Naive B cell (primary cell): ENCODE measurements at regions not wholly inside any gene's neighbourhood (a gene's known extent, or its start where the extent isn't known, plus 50 kb on each side); places are given as distances from the start of the nearest gene placed in this dataset.
"Not testable (repeated sequence)": the region's sequence is repeated elsewhere in the genome, so short reads cannot be mapped to it uniquely, and the experiment has no call there.

Experiments used
- ATAC-seq, 2 donors: fragments of 150-1000 bp; cut with Tn5 transposase; 2 replicates each; pipeline ENCODE4 v1.10.0; 2021; ENCODE audit warnings: low read depth in 2 of 2, mild to moderate bottlenecking in 2 of 2, moderate library complexity in 2 of 2
- DNase-seq: peaks from one replicate; pipeline ENCODE4 v3.0.0; 2022
- H3K27ac Mint-ChIP-seq, 6 donors: one replicate each; pipeline ENCODE4 v1.8.0; 2020 to 2022; ENCODE audit warnings: mild to moderate bottlenecking in 6 of 6, mixed read lengths in 6 of 6, moderate library complexity in 5 of 6, inconsistent platforms in 2 of 6
- H3K27me3 Mint-ChIP-seq, 3 donors: one replicate each; pipeline ENCODE4 v1.8.0; 2021 to 2022; ENCODE audit warnings: mixed read lengths in 3 of 3, mild to moderate bottlenecking in 1 of 3
- H3K36me3 Mint-ChIP-seq, 2 donors: one replicate each; pipeline ENCODE4 v1.8.0; 2020 to 2022; ENCODE audit warnings: mixed read lengths in 2 of 2, inconsistent platforms in 1 of 2, mild to moderate bottlenecking in 1 of 2
- H3K4me1 Mint-ChIP-seq, 3 donors: one replicate each; pipeline ENCODE4 v1.8.0; 2020 to 2022; ENCODE audit warnings: mixed read lengths in 3 of 3, inconsistent platforms in 1 of 3, mild to moderate bottlenecking in 1 of 3, moderate library complexity in 1 of 3
- H3K4me3 Mint-ChIP-seq, 8 donors: one replicate each; pipeline ENCODE4 v1.8.0; 2020 to 2022; ENCODE audit warnings: mild to moderate bottlenecking in 8 of 8, mixed read lengths in 8 of 8, moderate library complexity in 8 of 8, inconsistent platforms in 2 of 8
- H3K9me3 Mint-ChIP-seq, 7 donors: one replicate each; pipeline ENCODE4 v1.8.0; 2020 to 2022; ENCODE audit warnings: mixed read lengths in 7 of 7, mild to moderate bottlenecking in 5 of 7, inconsistent platforms in 2 of 7, moderate library complexity in 1 of 7

DNA sequence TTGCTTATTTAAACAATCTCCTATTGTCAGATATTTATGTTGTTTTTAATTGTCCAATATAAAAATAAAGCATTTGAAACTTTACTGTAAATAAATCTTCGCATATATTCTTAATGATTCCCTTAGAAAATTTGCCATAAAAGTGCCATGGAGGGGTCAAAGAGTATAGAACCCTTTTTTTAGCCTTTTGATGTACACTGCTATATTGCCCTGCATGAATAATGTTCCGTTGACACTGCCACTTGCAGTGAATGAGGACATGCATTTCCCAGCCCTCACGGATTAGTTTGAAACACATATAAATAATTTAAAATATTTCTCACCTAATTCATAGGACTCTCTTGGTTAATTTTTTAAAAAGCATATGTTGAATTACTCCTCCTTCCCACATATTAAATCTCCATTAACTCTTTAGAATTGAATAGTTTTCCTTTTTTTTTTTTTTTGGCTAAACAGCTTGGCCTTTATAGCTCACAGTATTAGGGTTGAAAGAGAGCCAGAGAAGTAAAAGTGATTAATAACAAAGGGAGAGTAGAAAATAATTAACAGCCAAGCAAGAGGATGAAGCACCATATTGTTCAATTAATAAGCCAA, 129.8 kb upstream of the SGCD start:
- H3K9me3 Mint-ChIP-seq = peaks cover 0 to 6% (median 2%) of the 10 kb centered on the region in 7 donors
- no peaks in the 10 kb centered on the region for H3K27me3 Mint-ChIP-seq
- no peak for DNase-seq
- H3K4me3 Mint-ChIP-seq = no peak overlapping the region
- H3K36me3 Mint-ChIP-seq = no peaks in the 10 kb centered on the region
- no peak for ATAC-seq
- no peaks in the 10 kb centered on the region for H3K4me1 Mint-ChIP-seq
- no peak overlapping the region for H3K27ac Mint-ChIP-seq

DNA sequence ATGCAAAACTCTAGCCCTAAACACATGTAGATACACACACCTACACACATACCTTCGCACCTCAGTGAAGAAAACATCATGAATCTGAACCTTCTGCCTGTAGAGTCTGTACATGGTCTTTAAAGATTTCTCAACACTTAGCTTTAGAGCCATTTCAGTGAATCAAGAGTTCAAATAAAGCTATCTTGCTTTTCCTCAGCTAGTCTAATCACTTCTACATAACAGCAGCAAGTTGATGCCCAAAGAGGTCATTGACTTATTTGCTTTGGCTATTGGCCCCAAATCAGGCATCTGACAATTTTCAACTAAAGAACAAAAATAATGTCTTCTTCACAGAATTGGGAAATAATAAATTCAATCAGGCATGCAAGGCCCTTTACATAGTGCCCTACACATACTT, 127.9 kb upstream of the SGCD start:
- H3K27me3 Mint-ChIP-seq = no peaks in the 10 kb centered on the region
- no peak overlapping the region for H3K27ac Mint-ChIP-seq
- ATAC-seq (no peak), DNase-seq (no peak)
- no peaks in the 10 kb centered on the region for H3K4me1 Mint-ChIP-seq
- H3K4me3 Mint-ChIP-seq = no peak overlapping the region
- H3K9me3 Mint-ChIP-seq = peaks cover 0 to 6% (median 0%) of the 10 kb centered on the region in 7 donors
- no peaks in the 10 kb centered on the region for H3K36me3 Mint-ChIP-seq

GRCh38 chr5:156200938-156201787, 125.8 kb upstream of the SGCD start:
- Mint-ChIP-seq H3K4me1 (no peaks in the 10 kb centered on the region), H3K27me3 (no peaks in the 10 kb centered on the region), H3K9me3 (peaks cover 0 to 6% (median 0%) of the 10 kb centered on the region in 7 donors), H3K4me3 (no peak overlapping the region), H3K36me3 (no peaks in the 10 kb centered on the region), H3K27ac (no peak overlapping the region)
- DNase-seq = no peak
- ATAC-seq = no peak

DNA sequence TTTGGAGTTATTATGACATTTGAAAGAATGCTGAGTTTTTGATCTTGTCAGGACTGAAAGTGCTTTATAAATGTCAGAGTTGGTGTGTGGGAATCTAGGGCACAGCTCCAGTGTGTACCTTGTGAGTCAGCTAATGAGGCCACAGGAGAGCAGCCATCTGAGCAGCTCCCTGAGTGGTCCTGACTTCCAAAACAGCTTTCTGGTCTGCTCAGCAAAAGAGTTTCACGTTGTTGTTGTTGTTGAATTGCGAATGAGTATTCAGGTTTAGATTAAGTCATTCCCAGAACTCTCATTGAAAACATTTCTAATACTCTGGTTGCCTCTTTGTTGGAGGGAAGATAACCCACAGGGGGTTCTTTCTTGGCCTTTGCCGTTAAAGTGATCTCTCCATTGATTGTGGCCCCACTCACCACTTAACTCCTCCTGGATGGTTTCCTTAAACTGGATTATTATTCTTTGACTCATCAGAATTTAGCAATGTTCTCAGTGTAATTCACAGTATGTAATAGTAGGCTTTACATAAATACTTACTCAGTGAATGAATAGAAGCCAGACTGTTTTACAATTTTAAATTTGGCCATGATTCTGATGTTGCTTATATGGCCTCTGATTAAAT, 125.1 kb upstream of the SGCD start:
- H3K27me3 Mint-ChIP-seq = no peaks in the 10 kb centered on the region
- H3K9me3 Mint-ChIP-seq = peaks cover 0 to 6% (median 0%) of the 10 kb centered on the region in 7 donors
- no peaks in the 10 kb centered on the region for H3K36me3 Mint-ChIP-seq
- no peaks in the 10 kb centered on the region for H3K4me1 Mint-ChIP-seq
- no peak overlapping the region for H3K27ac Mint-ChIP-seq
- ATAC-seq (no peak), DNase-seq (no peak)
- no peak overlapping the region for H3K4me3 Mint-ChIP-seq

DNA sequence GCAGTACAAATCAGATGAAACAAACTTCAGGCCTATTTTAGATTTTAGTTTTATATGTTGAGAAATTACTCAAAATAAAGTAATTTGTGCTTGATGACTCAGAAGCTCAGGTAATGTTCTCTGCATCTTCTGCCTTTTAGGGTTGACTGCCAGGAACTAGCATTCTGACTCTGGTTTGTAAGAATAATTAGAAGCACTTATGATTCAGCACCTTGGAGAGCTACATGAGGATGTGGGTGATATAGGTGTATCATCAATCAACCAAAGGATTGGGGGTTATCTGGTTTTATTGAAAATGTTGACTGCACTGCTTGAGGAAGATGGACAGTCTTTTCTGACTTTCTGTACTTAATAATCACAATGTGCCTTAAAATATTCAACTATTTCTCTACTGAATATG, 118.7 kb upstream of the SGCD start:
- Mint-ChIP-seq H3K27me3 (no peaks in the 10 kb centered on the region), H3K27ac (no peak overlapping the region), H3K4me3 (no peak overlapping the region), H3K36me3 (no peaks in the 10 kb centered on the region), H3K4me1 (no peaks in the 10 kb centered on the region), H3K9me3 (peaks cover 1 to 19% (median 3%) of the 10 kb centered on the region in 7 donors)
- DNase-seq (no peak), ATAC-seq (no peak)

- Mint-ChIP-seq H3K4me3 (no peak overlapping the region), H3K36me3 (no peaks in the 10 kb centered on the region), H3K27me3 (no peaks in the 10 kb centered on the region), H3K9me3 (peaks cover 5 to 25% (median 7%) of the 10 kb centered on the region in 7 donors), H3K27ac (no peak overlapping the region), H3K4me1 (no peaks in the 10 kb centered on the region)
- DNase-seq = no peak
- no peak for ATAC-seq
Observed at GRCh38 chr5:156218367-156219158, 108.4 kb upstream of the SGCD start.

DNA sequence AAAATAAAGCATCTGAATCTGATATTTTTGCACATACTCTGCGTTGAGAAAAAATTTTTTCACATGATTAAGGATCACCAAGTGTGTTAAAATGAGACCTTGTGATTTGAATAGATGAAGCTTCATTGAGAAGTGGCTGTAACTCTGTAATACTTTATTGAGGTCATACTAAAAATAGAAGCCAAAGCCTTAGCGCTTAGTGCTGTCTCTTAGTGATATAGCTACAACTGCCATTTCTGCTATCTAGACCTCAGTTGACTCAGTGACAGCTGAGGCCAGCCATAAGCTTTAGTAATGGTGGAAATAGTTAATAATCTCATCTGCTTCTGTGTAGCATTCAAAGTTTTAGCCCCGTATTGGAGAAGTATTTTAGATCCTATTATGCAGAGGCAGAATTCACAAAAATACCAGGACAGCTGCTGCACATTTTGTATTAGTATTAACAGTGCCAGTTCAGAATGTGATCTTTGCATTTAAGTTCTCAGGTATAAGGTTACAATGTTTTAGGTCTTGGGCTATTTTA, 107.4 kb upstream of the SGCD start:
- ATAC-seq = no peak
- no peak for DNase-seq
- peaks cover 0 to 16% (median 5%) of the 10 kb centered on the region in 7 donors for H3K9me3 Mint-ChIP-seq
- no peak overlapping the region for H3K4me3 Mint-ChIP-seq
- no peaks in the 10 kb centered on the region for H3K4me1 Mint-ChIP-seq
- H3K27ac Mint-ChIP-seq = no peak overlapping the region
- H3K36me3 Mint-ChIP-seq = no peaks in the 10 kb centered on the region
- H3K27me3 Mint-ChIP-seq = no peaks in the 10 kb centered on the region

DNA sequence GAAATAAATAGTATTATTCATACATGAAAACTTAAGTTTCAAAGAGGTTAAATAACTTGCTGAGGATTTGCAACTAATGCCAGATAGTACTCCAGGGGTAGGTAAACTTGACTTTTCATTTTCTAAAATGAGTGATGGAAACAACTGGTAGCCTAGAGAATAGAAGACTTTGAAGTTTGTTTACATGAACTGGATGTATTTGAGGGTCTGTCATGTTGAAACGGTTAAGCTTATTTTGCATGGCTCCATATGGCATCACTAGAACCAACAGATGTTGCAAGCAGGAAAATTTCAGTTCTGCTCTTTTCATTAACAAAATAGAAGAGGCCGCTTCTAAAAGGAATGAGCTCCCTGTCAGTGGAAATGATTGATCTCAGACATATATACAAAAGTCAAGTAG, 105.1 kb upstream of the SGCD start:
- Mint-ChIP-seq H3K4me3 (no peak overlapping the region), H3K27ac (no peak overlapping the region)

GRCh38 chr5:156223547-156223946, 103.4 kb upstream of the SGCD start:
- Mint-ChIP-seq H3K4me1 (no peaks in the 10 kb centered on the region), H3K4me3 (no peak overlapping the region), H3K9me3 (peaks cover 0 to 10% (median 3%) of the 10 kb centered on the region in 7 donors), H3K27me3 (no peaks in the 10 kb centered on the region), H3K36me3 (no peaks in the 10 kb centered on the region), H3K27ac (no peak overlapping the region)
- DNase-seq = no peak
- ATAC-seq = no peak

More for the DNA sequence above, 105.1 kb upstream of the SGCD start:
- Mint-ChIP-seq H3K4me1 (no peaks in the 10 kb centered on the region), H3K36me3 (no peaks in the 10 kb centered on the region), H3K9me3 (peaks cover 0 to 6% (median 0%) of the 10 kb centered on the region in 7 donors), H3K27me3 (no peaks in the 10 kb centered on the region)
- no peak for DNase-seq
- no peak for ATAC-seq

- not testable (repeated sequence) for H3K36me3 Mint-ChIP-seq, ATAC-seq, H3K27ac Mint-ChIP-seq, DNase-seq, H3K4me3 Mint-ChIP-seq, H3K4me1 Mint-ChIP-seq, H3K27me3 Mint-ChIP-seq
- H3K9me3 Mint-ChIP-seq = peaks cover 0 to 16% (median 5%) of the 10 kb centered on the region in 7 donors
Observed at GRCh38 chr5:156226485-156226884, 100.5 kb upstream of the SGCD start.

DNA sequence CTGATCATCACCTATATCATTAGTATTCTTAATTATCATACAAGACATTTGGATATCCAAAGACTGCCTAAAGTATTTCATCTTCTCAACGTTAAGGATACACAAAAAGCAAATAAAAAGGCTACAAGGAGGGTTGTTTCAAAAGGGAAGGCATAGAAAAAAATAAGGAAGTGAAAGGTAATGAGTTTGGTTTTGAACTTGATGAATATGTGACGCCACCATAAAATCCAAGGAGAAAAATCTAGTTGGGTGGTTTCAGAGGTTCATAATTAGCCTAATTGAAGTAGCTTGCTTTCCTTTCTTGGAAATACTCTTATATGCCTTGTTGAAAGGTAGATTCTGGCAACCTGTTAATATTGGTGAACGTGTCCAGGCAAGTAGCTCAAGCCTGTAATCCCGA, 96.1 kb upstream of the SGCD start:
- peaks cover 0 to 10% (median 5%) of the 10 kb centered on the region in 7 donors for H3K9me3 Mint-ChIP-seq
- no peaks in the 10 kb centered on the region for H3K4me1 Mint-ChIP-seq
- ATAC-seq (no peak), DNase-seq (no peak)
- H3K4me3 Mint-ChIP-seq = no peak overlapping the region
- no peaks in the 10 kb centered on the region for H3K27me3 Mint-ChIP-seq
- no peak overlapping the region for H3K27ac Mint-ChIP-seq
- no peaks in the 10 kb centered on the region for H3K36me3 Mint-ChIP-seq

- Mint-ChIP-seq H3K4me3 (no peak overlapping the region), H3K27ac (no peak overlapping the region), H3K4me1 (no peaks in the 10 kb centered on the region), H3K9me3 (peaks cover 0 to 10% (median 5%) of the 10 kb centered on the region in 7 donors), H3K36me3 (no peaks in the 10 kb centered on the region), H3K27me3 (no peaks in the 10 kb centered on the region)
- ATAC-seq = no peak
- DNase-seq = no peak
Observed at GRCh38 chr5:156232251-156232869, 94.6 kb upstream of the SGCD start.

DNA sequence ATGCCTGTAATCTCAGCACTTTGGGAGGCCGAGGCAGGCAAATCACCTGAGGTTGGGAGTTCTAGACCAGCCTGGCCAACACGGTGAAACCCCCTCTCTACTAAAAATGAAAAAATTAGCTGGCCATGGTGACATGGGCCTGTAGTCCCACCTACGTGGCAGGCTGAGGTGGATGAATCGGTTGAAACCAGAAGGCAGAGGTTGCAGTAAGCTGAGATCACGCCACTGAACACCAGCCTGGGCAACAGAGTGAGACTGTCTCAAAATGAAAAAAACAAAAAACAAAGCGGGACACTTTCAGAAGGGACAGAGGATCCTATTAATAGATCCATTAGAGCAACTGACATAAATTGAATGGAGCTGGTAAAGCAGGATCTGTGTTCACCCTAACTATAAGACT, 89.6 kb upstream of the SGCD start:
- H3K27me3 Mint-ChIP-seq = no peaks in the 10 kb centered on the region
- no peak for DNase-seq
- no peak overlapping the region for H3K27ac Mint-ChIP-seq
- H3K4me1 Mint-ChIP-seq = no peaks in the 10 kb centered on the region
- peaks cover 0 to 6% (median 0%) of the 10 kb centered on the region in 7 donors for H3K9me3 Mint-ChIP-seq
- no peak overlapping the region for H3K4me3 Mint-ChIP-seq
- no peak for ATAC-seq
- no peaks in the 10 kb centered on the region for H3K36me3 Mint-ChIP-seq
